HepG2 (cell line): ENCODE measurements at regions not wholly inside any gene's neighbourhood (a gene's known extent, or its start where the extent isn't known, plus 50 kb on each side); places are given as distances from the start of the nearest gene placed in this dataset.

ENCODE experiments used
- AGO2 ChIP-seq: fragments of 200-400 bp; formaldehyde crosslinking; optimal IDR thresholded peaks from 2 replicates; pipeline ENCODE3; 2017; ENCODE audit warnings: mild to moderate bottlenecking, low read depth, low read length, moderate library complexity
- FIP1L1 ChIP-seq: fragments of 200-400 bp; formaldehyde crosslinking; IDR thresholded peaks from 2 replicates; pipeline ENCODE4 v1.6.1; 2018; ENCODE audit warnings: low read depth, mild to moderate bottlenecking, low read length, moderate library complexity, borderline replicate concordance; ENCODE audit not compliant: insufficient read depth
- HDAC2 ChIP-seq: sonication (generic); formaldehyde crosslinking; IDR thresholded peaks from 2 replicates; pipeline ENCODE4 v1.4.0; 2020; ENCODE audit warnings: missing genetic modification reagents
- HNRNPUL1 ChIP-seq: fragments of 200-400 bp; formaldehyde crosslinking; IDR thresholded peaks from 2 replicates; pipeline ENCODE4 v1.6.1; 2017; ENCODE audit warnings: low read depth, mild to moderate bottlenecking, low read length, moderate library complexity
- MTA3 ChIP-seq: sonication (generic); formaldehyde crosslinking; IDR thresholded peaks from 2 replicates; pipeline ENCODE4 v1.4.0; 2020; ENCODE audit warnings: missing genetic modification reagents
- SKIL ChIP-seq: sonication (generic); formaldehyde crosslinking; IDR thresholded peaks from 2 replicates; pipeline ENCODE4 v1.8.0; 2022; ENCODE audit warnings: missing genetic modification reagents, mild to moderate bottlenecking, moderate library complexity, borderline replicate concordance
- SNAPC4 ChIP-seq: sonication (generic); formaldehyde crosslinking; IDR thresholded peaks from 2 replicates; pipeline ENCODE4 v1.4.0; 2020; ENCODE audit warnings: mild to moderate bottlenecking, missing genetic modification reagents
- ZFP41 ChIP-seq: sonication (generic); formaldehyde crosslinking; IDR thresholded peaks from 2 replicates; pipeline ENCODE4 v1.4.0; 2020; ENCODE audit warnings: mild to moderate bottlenecking, missing genetic modification reagents, borderline replicate concordance
- ZFY ChIP-seq: sonication (generic); formaldehyde crosslinking; IDR thresholded peaks from 2 replicates; pipeline ENCODE4 v1.4.0; 2020; ENCODE audit warnings: missing genetic modification reagents
- ZFYVE20 ChIP-seq: sonication (generic); formaldehyde crosslinking; IDR thresholded peaks from 2 replicates; pipeline ENCODE4 v1.8.0; 2023; ENCODE audit warnings: low read depth, mild to moderate bottlenecking, moderate library complexity, missing genetic modification reagents, borderline replicate concordance
- ZNF331 ChIP-seq: sonication (generic); formaldehyde crosslinking; IDR thresholded peaks from 2 replicates; pipeline ENCODE4 v1.4.0; 2020; ENCODE audit warnings: missing genetic modification reagents
- TF ChIP-seq, protein P1 (sequence below): sonication (generic); formaldehyde crosslinking; IDR thresholded peaks from 2 replicates; pipeline ENCODE4 v1.8.0; 2022; ENCODE audit warnings: mild to moderate bottlenecking, missing genetic modification reagents, moderate library complexity
- TF ChIP-seq, protein P2 (sequence below): sonication (generic); formaldehyde crosslinking; IDR thresholded peaks from 2 replicates; pipeline ENCODE4 v1.5.0; 2020; ENCODE audit warnings: mild to moderate bottlenecking, missing genetic modification reagents

DNA sequence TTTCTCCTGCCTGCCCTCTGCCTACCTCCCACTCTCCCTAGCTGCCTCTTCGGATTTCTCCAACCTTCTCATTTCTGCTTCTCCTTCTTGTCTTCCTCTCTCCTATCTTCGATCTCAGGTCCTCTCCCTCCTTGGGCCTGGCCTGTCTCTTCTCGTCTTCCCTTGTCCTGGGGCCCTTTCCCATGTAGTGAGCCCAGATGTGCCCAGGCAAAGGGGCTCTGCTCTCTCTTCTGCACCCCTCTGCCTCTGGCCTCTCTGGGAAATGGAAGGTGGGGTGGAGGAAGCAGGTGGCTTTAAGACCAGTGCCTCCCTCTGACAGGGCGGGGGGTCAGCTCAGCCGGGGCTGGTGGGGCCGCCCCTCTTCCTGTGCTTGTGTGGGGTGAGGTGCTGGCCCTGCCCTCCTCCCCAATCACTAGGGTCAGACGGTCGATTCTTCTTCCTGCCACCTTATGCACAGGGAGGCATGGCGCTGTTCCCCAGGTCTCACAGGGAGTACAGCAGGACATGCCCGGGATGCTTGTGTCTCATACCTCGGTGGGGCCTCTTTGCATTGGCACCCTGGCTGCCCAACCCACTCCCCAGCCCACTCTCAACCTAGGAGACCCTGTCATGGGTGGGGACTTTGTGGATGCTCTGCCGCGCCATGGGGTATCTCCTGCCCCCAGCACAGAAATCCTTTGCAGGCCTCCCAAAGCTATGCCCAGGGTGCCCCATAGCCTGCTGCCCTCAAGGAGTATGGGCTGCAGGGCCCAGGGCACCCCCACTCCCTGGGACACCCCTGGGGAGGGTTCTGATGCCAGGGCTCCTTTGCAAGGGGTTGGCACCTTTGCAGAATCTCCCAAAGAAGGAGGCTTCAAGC, 213.8 kb upstream of the HAAO start (continued):
- TF ChIP-seq SNAPC4 (CRISPR knock-in tag) (0 out of 2 replicates have a peak, but pooled peaks have one; percentile 13), ZFP41 (CRISPR knock-in tag) (no peak), HDAC2 (no peak), ZNF331 (CRISPR knock-in tag) (0 out of 2 replicates have a peak, but pooled peaks have one; percentile 7), FIP1L1 (no peak), ZFY (CRISPR knock-in tag) (peak; percentile 12; the same call in 1 of the 2 replicates), MTA3 (CRISPR knock-in tag) (no peak), ZFYVE20 (no peak), AGO2 (peak; percentile 99), SKIL (0 out of 2 replicates have a peak, but pooled peaks have one; percentile 20), HNRNPUL1 (no peak)
- TF ChIP-seq, protein P1, sequence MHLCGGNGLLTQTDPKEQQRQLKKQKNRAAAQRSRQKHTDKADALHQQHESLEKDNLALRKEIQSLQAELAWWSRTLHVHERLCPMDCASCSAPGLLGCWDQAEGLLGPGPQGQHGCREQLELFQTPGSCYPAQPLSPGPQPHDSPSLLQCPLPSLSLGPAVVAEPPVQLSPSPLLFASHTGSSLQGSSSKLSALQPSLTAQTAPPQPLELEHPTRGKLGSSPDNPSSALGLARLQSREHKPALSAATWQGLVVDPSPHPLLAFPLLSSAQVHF (CRISPR knock-in tag), result no peak
- TF ChIP-seq, protein P2, sequence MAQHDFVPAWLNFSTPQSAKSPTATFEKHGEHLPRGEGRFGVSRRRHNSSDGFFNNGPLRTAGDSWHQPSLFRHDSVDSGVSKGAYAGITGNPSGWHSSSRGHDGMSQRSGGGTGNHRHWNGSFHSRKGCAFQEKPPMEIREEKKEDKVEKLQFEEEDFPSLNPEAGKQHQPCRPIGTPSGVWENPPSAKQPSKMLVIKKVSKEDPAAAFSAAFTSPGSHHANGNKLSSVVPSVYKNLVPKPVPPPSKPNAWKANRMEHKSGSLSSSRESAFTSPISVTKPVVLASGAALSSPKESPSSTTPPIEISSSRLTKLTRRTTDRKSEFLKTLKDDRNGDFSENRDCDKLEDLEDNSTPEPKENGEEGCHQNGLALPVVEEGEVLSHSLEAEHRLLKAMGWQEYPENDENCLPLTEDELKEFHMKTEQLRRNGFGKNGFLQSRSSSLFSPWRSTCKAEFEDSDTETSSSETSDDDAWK (CRISPR knock-in tag), result no peak
